UCSD-AML1 (cell line): ENCODE measurements at regions not wholly inside any gene's neighbourhood (a gene's known extent, or its start where the extent isn't known, plus 50 kb on each side); places are given as distances from the start of the nearest gene placed in this dataset.

Source experiments
- DNase-seq: peaks from one replicate; lab custom pipeline; 2025; ENCODE audit not compliant: unreplicated experiment; lab: John Stamatoyannopoulos, UW

- DNase-seq: no peak
These were observed 213.9 kb downstream of the SOX4 start for GRCh38 chr6:21807299-21808044.

GRCh38 chr6:21808045-21808470 is 214.5 kb downstream of the SOX4 start:
- DNase-seq: no peak

GRCh38 chr6:21808551-21809242 is 215.1 kb downstream of the SOX4 start:
- DNase-seq: no peak

- DNase-seq: no peak
These were observed 217.9 kb downstream of the SOX4 start for GRCh38 chr6:21811484-21811883.

- DNase-seq: no peak
These were observed 222.7 kb downstream of the SOX4 start for GRCh38 chr6:21816231-21816630.

GRCh38 chr6:21820442-21820841 is 226.9 kb downstream of the SOX4 start:
- no peak for DNase-seq

GRCh38 chr6:21823371-21823770 is 229.8 kb downstream of the SOX4 start:
- no peak for DNase-seq

- DNase-seq: no peak
These were observed 231.1 kb downstream of the SOX4 start for GRCh38 chr6:21824431-21825177.

GRCh38 chr6:21826023-21826422 is 232.5 kb downstream of the SOX4 start:
- DNase-seq: no peak

GRCh38 chr6:21826904-21827303 is 233.4 kb downstream of the SOX4 start:
- no peak for DNase-seq

- DNase-seq: no peak
These were observed 234.1 kb downstream of the SOX4 start for GRCh38 chr6:21827425-21828202.

GRCh38 chr6:21828704-21829103 is 235.2 kb downstream of the SOX4 start:
- no peak for DNase-seq

GRCh38 chr6:21829126-21829525 is 235.6 kb downstream of the SOX4 start:
- no peak for DNase-seq

- no peak for DNase-seq
These were observed 238.2 kb downstream of the SOX4 start for GRCh38 chr6:21831521-21832291.

- DNase-seq: no peak
These were observed 242.7 kb downstream of the SOX4 start for GRCh38 chr6:21836277-21836676.

- DNase-seq: no peak
These were observed 243.3 kb downstream of the SOX4 start for GRCh38 chr6:21836772-21837425.

GRCh38 chr6:21840428-21840827 is 246.9 kb downstream of the SOX4 start:
- DNase-seq: no peak

- no peak for DNase-seq
These were observed 249.5 kb downstream of the SOX4 start for GRCh38 chr6:21842875-21843645.
